ENCODE measurements at regions not wholly inside any gene's neighbourhood (a gene's known extent, or its start where the extent isn't known, plus 50 kb on each side); places are given as distances from the start of the nearest gene placed in this dataset.

DNA sequence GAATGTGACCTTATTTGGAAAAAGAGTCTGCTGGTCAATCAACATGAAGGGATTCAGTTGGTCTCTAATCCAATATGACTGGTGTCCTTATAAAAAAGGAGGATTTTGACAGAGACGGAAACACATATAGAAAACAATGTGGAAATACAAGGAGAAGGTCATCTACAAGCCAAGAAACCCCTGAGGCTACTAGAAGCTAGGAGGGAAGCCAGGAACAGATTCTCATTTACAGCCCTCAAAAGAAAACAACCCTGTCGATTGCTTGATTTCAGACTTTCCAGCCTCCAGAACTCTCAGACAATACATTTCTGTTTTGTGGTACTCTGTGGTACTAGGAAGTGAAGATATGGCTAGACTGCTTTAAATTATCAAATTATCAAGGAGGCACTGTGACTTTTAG lies 162.9 kb upstream of the IGF1R start:
- no peak for TF ChIP-seq POLR2AphosphoS5 (IDR thresholded peaks at IDR 0.05; ENCODE audit: low read depth, low read length)
- TF ChIP-seq, protein P1, sequence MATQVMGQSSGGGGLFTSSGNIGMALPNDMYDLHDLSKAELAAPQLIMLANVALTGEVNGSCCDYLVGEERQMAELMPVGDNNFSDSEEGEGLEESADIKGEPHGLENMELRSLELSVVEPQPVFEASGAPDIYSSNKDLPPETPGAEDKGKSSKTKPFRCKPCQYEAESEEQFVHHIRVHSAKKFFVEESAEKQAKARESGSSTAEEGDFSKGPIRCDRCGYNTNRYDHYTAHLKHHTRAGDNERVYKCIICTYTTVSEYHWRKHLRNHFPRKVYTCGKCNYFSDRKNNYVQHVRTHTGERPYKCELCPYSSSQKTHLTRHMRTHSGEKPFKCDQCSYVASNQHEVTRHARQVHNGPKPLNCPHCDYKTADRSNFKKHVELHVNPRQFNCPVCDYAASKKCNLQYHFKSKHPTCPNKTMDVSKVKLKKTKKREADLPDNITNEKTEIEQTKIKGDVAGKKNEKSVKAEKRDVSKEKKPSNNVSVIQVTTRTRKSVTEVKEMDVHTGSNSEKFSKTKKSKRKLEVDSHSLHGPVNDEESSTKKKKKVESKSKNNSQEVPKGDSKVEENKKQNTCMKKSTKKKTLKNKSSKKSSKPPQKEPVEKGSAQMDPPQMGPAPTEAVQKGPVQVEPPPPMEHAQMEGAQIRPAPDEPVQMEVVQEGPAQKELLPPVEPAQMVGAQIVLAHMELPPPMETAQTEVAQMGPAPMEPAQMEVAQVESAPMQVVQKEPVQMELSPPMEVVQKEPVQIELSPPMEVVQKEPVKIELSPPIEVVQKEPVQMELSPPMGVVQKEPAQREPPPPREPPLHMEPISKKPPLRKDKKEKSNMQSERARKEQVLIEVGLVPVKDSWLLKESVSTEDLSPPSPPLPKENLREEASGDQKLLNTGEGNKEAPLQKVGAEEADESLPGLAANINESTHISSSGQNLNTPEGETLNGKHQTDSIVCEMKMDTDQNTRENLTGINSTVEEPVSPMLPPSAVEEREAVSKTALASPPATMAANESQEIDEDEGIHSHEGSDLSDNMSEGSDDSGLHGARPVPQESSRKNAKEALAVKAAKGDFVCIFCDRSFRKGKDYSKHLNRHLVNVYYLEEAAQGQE (IDR thresholded peaks at IDR 0.05; ENCODE audit: insufficient read depth in 1 of 2, low read depth in 2 of 2, low read length in 2 of 2), result no peak
- TF ChIP-seq SIN3A (IDR thresholded peaks at IDR 0.05; ENCODE audit: borderline replicate concordance, insufficient read depth, low read length), result no peak
- TF ChIP-seq FOXP2 (optimal IDR thresholded peaks at IDR 0.05; ENCODE audit: borderline replicate concordance, extremely low read depth, extremely low read length, insufficient read depth), result no peak
- TF ChIP-seq TAF1 (IDR thresholded peaks at IDR 0.05; ENCODE audit: borderline replicate concordance, insufficient read depth, low read length), result no peak

DNA sequence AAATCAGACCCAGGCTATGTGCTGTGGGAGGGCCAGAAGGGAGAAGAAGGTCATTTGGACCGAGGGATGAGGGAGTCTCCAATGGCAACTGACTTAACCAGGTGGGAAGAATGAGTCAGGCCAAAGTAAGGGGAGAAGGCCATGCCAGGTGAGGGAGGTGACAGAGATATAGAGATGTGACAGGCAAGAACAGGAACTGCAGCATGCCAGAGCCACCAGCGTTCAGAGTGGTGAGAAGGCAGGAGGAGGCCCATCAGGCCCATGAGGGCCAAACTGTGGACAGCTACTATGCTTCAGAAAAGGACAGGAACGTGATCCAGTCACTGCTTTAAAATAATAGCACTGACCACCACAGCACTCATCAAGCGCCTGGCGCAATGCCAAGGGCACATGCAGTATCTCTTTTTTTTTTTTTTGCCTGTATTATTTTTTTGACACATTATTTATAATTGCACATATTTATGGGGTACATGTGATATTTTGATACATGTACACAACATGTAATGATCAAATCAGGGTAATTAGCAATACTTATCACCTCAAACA lies 154.3 kb upstream of the IGF1R start:
- TF ChIP-seq SIN3A (IDR thresholded peaks at IDR 0.05; ENCODE audit: borderline replicate concordance, insufficient read depth, low read length), result no peak
- TF ChIP-seq TAF1 (IDR thresholded peaks at IDR 0.05; ENCODE audit: borderline replicate concordance, insufficient read depth, low read length), result no peak
- TF ChIP-seq, protein P1 (IDR thresholded peaks at IDR 0.05; ENCODE audit: insufficient read depth in 1 of 2, low read depth in 2 of 2, low read length in 2 of 2), result no peak
- TF ChIP-seq POLR2AphosphoS5 (IDR thresholded peaks at IDR 0.05; ENCODE audit: low read depth, low read length), result no peak
- no peak for TF ChIP-seq FOXP2 (optimal IDR thresholded peaks at IDR 0.05; ENCODE audit: borderline replicate concordance, extremely low read depth, extremely low read length, insufficient read depth)

DNA sequence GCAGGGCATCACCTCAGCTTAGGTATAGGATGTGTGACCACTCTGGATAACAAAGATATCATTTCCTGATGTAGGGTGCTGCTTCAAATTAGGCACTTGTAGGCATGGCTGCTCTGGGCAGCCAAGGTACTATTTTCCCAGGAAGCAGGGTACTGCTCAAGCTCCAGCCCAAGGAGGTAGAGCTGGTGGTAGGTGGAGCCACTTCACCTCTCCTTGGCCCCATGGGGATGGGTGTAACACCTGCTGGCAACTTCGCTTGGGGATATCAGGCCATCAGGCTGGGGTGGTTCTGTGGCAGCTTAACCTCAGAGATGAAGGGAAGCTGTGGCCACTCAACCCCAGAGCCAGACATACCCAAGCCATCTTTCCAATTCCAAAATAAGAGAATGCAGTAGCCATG lies 147.1 kb upstream of the IGF1R start:
- TF ChIP-seq, protein P1 (IDR thresholded peaks at IDR 0.05; ENCODE audit: insufficient read depth in 1 of 2, low read depth in 2 of 2, low read length in 2 of 2), result no peak
- no peak for TF ChIP-seq SIN3A (IDR thresholded peaks at IDR 0.05; ENCODE audit: borderline replicate concordance, insufficient read depth, low read length)
- TF ChIP-seq TAF1 (IDR thresholded peaks at IDR 0.05; ENCODE audit: borderline replicate concordance, insufficient read depth, low read length), result no peak
- TF ChIP-seq POLR2AphosphoS5 (IDR thresholded peaks at IDR 0.05; ENCODE audit: low read depth, low read length), result no peak
- no peak for TF ChIP-seq FOXP2 (optimal IDR thresholded peaks at IDR 0.05; ENCODE audit: borderline replicate concordance, extremely low read depth, extremely low read length, insufficient read depth)

DNA sequence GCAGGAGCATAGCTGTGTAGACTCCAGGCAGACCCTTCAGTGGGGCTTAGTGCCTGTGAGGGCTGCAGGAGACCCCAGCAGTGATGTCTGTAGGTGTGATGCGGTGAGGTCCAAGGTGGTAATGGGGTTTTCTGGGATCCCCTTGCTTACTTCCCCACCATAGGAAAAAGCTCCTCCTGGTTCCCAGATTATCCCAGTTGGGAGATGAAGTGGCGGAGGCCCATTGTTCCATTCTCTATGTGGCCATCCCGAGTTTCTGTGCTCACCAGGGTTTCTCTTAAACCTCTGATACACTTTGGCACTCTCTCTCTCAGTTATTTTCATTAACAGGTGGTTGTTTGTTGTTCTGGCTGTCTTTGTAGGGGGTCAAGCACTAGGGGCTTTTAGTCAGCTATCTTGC lies 146.7 kb upstream of the IGF1R start:
- TF ChIP-seq FOXP2 (optimal IDR thresholded peaks at IDR 0.05; ENCODE audit: borderline replicate concordance, extremely low read depth, extremely low read length, insufficient read depth) (no peak), SIN3A (IDR thresholded peaks at IDR 0.05; ENCODE audit: borderline replicate concordance, insufficient read depth, low read length) (no peak), TAF1 (IDR thresholded peaks at IDR 0.05; ENCODE audit: borderline replicate concordance, insufficient read depth, low read length) (no peak), POLR2AphosphoS5 (IDR thresholded peaks at IDR 0.05; ENCODE audit: low read depth, low read length) (no peak)
- TF ChIP-seq, protein P1 (IDR thresholded peaks at IDR 0.05; ENCODE audit: insufficient read depth in 1 of 2, low read depth in 2 of 2, low read length in 2 of 2), result no peak

DNA sequence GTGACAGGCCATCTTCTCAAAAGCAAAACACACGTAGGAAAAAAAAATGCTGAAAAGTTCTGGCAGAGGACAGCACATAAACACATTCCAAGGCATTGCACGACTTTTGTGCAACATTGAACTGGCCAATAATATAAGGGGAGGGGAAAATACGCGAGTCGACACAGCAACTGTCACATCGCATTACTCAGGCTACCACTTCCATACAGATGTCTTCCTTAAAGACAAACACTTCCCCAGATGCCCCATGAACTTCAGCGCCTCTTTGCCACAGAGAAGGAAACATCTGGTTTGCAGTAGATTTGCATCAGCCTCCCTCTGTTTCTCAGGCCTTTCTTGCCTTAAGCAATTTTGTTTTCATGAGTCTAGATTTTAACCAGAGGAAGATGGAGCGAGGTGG lies 144.4 kb upstream of the IGF1R start:
- no peak for TF ChIP-seq POLR2AphosphoS5 (IDR thresholded peaks at IDR 0.05; ENCODE audit: low read depth, low read length)
- TF ChIP-seq FOXP2 (optimal IDR thresholded peaks at IDR 0.05; ENCODE audit: borderline replicate concordance, extremely low read depth, extremely low read length, insufficient read depth), result no peak
- no peak for TF ChIP-seq SIN3A (IDR thresholded peaks at IDR 0.05; ENCODE audit: borderline replicate concordance, insufficient read depth, low read length)
- TF ChIP-seq, protein P1 (IDR thresholded peaks at IDR 0.05; ENCODE audit: insufficient read depth in 1 of 2, low read depth in 2 of 2, low read length in 2 of 2), result no peak
- no peak for TF ChIP-seq TAF1 (IDR thresholded peaks at IDR 0.05; ENCODE audit: borderline replicate concordance, insufficient read depth, low read length)

Measured in PFSK-1 (cell line).